ENCODE measurements at regions not wholly inside any gene's neighbourhood (a gene's known extent, or its start where the extent isn't known, plus 50 kb on each side); places are given as distances from the start of the nearest gene placed in this dataset.

GRCh38 chr17:77366206-77366557, 225.4 kb downstream of the SEC14L1 start:
- no peak for DNase-seq

GRCh38 chr17:77366558-77367245, 225.9 kb downstream of the SEC14L1 start:
- DNase-seq: no peak

- DNase-seq: no peak
These were observed 228.8 kb downstream of the SEC14L1 start for GRCh38 chr17:77369544-77369971.

- no peak for DNase-seq
These were observed 229.8 kb downstream of the SEC14L1 start for GRCh38 chr17:77370586-77370985.

GRCh38 chr17:77371117-77371887, 230.5 kb downstream of the SEC14L1 start:
- DNase-seq: no peak

GRCh38 chr17:77371888-77372443, 231.2 kb downstream of the SEC14L1 start:
- no peak for DNase-seq

- DNase-seq: peak; percentile 62 to 68
These were observed 231.9 kb downstream of the SEC14L1 start for GRCh38 chr17:77372444-77373298.

GRCh38 chr17:77373299-77374169, 232.8 kb downstream of the SEC14L1 start:
- DNase-seq: peak; percentile 45 to 49

- DNase-seq: peak; percentile 78 to 81
These were observed 233.6 kb downstream of the SEC14L1 start for GRCh38 chr17:77374170-77374936.

- no peak for DNase-seq
These were observed 234.5 kb downstream of the SEC14L1 start for GRCh38 chr17:77375108-77375916.

GRCh38 chr17:77375917-77376651, 235.3 kb downstream of the SEC14L1 start:
- peak; percentile 58 to 68 for DNase-seq

- no peak for DNase-seq
These were observed 236.3 kb downstream of the SEC14L1 start for GRCh38 chr17:77376795-77377709.

GRCh38 chr17:77377710-77378235, 237.0 kb downstream of the SEC14L1 start:
- DNase-seq: no peak

GRCh38 chr17:77378318-77379064, 237.7 kb downstream of the SEC14L1 start:
- no peak for DNase-seq

GRCh38 chr17:77379065-77379428, 238.3 kb downstream of the SEC14L1 start:
- DNase-seq: no peak

GRCh38 chr17:77379832-77380231, 239.1 kb downstream of the SEC14L1 start:
- no peak for DNase-seq

GRCh38 chr17:77380395-77381184, 239.8 kb downstream of the SEC14L1 start:
- DNase-seq: no peak

Data from CD4-positive, alpha-beta T cell treated with Interleukin-1 beta for 1 hour (primary cell).